Endodermal cell (in vitro differentiated cells): ENCODE measurements at regions not wholly inside any gene's neighbourhood (a gene's known extent, or its start where the extent isn't known, plus 50 kb on each side); places are given as distances from the start of the nearest gene placed in this dataset.

Source experiments
- DNase-seq: peaks from one replicate; pipeline ENCODE4 v3.0.0-alpha.2; 2017
- H3K27ac ChIP-seq: 2 replicates; pipeline ENCODE4 v1.5.1; 2013; ENCODE audit warnings: mild to moderate bottlenecking, low read depth, low read length, moderate library complexity
- H3K27me3 ChIP-seq: 2 replicates; pipeline ENCODE4 v1.6.1; 2013; ENCODE audit warnings: mild to moderate bottlenecking, low read length, moderate library complexity; ENCODE audit not compliant: insufficient read depth, control insufficient read depth, poor library complexity, severe bottlenecking
- H3K36me3 ChIP-seq: 2 replicates; pipeline ENCODE4 v1.7.0; 2013; ENCODE audit warnings: mild to moderate bottlenecking, low read length, moderate library complexity; ENCODE audit not compliant: control insufficient read depth, insufficient read depth
- H3K4me1 ChIP-seq: one replicate; pipeline ENCODE4 v1.7.0; 2013; ENCODE audit warnings: low read length; ENCODE audit not compliant: control insufficient read depth, insufficient read depth
- H3K4me3 ChIP-seq: 2 replicates; pipeline ENCODE4 v1.5.1; 2013; ENCODE audit warnings: mild to moderate bottlenecking, low read length, moderate library complexity
- H3K9ac ChIP-seq: 2 replicates; pipeline ENCODE4 v1.6.1; 2013; ENCODE audit warnings: mild to moderate bottlenecking, low read length, moderate library complexity; ENCODE audit not compliant: poor library complexity, severe bottlenecking; ENCODE audit errors: extremely low read depth
- H3K9me3 ChIP-seq: 2 replicates; pipeline ENCODE4 v1.6.1; 2013; ENCODE audit warnings: mild to moderate bottlenecking, low read length, moderate library complexity; ENCODE audit not compliant: control insufficient read depth
- H3K27ac Mint-ChIP-seq: 2 replicates; pipeline ENCODE4 v1.8.0; 2020; ENCODE audit warnings: mixed read lengths
- H3K27me3 Mint-ChIP-seq: 2 replicates; pipeline ENCODE4 v1.8.0; 2021; ENCODE audit warnings: mild to moderate bottlenecking, mixed read lengths; ENCODE audit not compliant: insufficient read depth
- H3K36me3 Mint-ChIP-seq: 2 replicates; pipeline ENCODE4 v1.8.0; 2020; ENCODE audit warnings: low read depth, mixed read lengths
- H3K4me1 Mint-ChIP-seq: 2 replicates; pipeline ENCODE4 v1.8.0; 2020; ENCODE audit warnings: mixed read lengths
- H3K4me3 Mint-ChIP-seq: 2 replicates; pipeline ENCODE4 v1.8.0; 2020; ENCODE audit warnings: mild to moderate bottlenecking, moderate library complexity, mixed read lengths
- H3K9me3 Mint-ChIP-seq: 2 replicates; pipeline ENCODE4 v1.8.0; 2020; ENCODE audit warnings: mild to moderate bottlenecking, mixed read lengths
- WGBS, 2 experiments: methylation state at CpG; one replicate each; pipeline versions ENCODE4 v1.1.5 to v1.1.7; 2013; ENCODE audit warnings: missing lambda C conversion rate in 2 of 2, mixed read lengths in 1 of 2; ENCODE audit not compliant: insufficient coverage in 1 of 2, insufficient read length in 1 of 2; 5-methylcytosine and 5-hydroxymethylcytosine counted together
- TF ChIP-seq, protein P1 (sequence below): fragments of 200-600 bp; sonication (generic); conservative IDR thresholded peaks from 2 replicates; pipeline ENCODE4 v1.5.0; 2021; ENCODE audit warnings: antibody characterized with exemption, mild to moderate bottlenecking

DNA sequence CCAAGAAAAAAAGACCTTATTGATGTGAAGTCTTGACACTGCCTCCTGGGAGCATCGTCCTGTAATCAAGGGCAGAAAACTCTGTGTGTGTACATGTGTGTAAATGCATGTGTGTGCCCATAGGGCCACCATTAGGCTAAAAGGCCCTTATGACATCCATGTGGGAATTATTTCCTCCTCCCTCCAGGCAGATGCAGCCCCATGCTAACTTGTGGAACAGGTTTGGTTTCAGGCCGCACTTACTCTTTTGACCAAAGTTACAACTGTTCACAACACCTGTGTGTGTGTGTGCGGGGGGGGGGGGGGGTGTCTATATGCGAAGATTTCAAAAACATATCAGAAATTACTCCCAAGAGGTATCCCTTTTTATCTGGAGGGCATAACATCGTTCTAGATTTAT, 87.4 kb upstream of the SLC14A2 start:
- H3K36me3 ChIP-seq = no peaks in the 10 kb centered on the region
- H3K4me3 ChIP-seq = no peak overlapping the region
- peaks cover 2% of the 10 kb centered on the region for H3K27me3 Mint-ChIP-seq
- no peak for DNase-seq
- H3K4me1 ChIP-seq = no peaks in the 10 kb centered on the region
- no peak overlapping the region for H3K27ac Mint-ChIP-seq
- no peaks in the 10 kb centered on the region for H3K9me3 ChIP-seq
- no peaks in the 10 kb centered on the region for H3K27me3 ChIP-seq
- no peak overlapping the region for H3K9ac ChIP-seq
- H3K9me3 Mint-ChIP-seq = peaks cover 6% of the 10 kb centered on the region
- peaks cover 2% of the 10 kb centered on the region for H3K36me3 Mint-ChIP-seq
- no peak overlapping the region for H3K27ac ChIP-seq
- WGBS, 2 experiments = 93 to 100% methylated on average over 1 to 2 of the region's 5 CpGs
- H3K4me1 Mint-ChIP-seq = no peaks in the 10 kb centered on the region
- TF ChIP-seq, protein P1, sequence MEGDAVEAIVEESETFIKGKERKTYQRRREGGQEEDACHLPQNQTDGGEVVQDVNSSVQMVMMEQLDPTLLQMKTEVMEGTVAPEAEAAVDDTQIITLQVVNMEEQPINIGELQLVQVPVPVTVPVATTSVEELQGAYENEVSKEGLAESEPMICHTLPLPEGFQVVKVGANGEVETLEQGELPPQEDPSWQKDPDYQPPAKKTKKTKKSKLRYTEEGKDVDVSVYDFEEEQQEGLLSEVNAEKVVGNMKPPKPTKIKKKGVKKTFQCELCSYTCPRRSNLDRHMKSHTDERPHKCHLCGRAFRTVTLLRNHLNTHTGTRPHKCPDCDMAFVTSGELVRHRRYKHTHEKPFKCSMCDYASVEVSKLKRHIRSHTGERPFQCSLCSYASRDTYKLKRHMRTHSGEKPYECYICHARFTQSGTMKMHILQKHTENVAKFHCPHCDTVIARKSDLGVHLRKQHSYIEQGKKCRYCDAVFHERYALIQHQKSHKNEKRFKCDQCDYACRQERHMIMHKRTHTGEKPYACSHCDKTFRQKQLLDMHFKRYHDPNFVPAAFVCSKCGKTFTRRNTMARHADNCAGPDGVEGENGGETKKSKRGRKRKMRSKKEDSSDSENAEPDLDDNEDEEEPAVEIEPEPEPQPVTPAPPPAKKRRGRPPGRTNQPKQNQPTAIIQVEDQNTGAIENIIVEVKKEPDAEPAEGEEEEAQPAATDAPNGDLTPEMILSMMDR = no peak
- no peak overlapping the region for H3K4me3 Mint-ChIP-seq

- no peaks in the 10 kb centered on the region for H3K9me3 ChIP-seq
- peaks cover 2% of the 10 kb centered on the region for H3K27me3 Mint-ChIP-seq
- TF ChIP-seq, protein P1 = no peak
- H3K4me3 Mint-ChIP-seq = no peak overlapping the region
- H3K27ac Mint-ChIP-seq = no peak overlapping the region
- no peak for DNase-seq
- H3K4me1 Mint-ChIP-seq = peaks cover 3% of the 10 kb centered on the region
- H3K27me3 ChIP-seq = no peaks in the 10 kb centered on the region
- no peak overlapping the region for H3K9ac ChIP-seq
- no peak overlapping the region for H3K27ac ChIP-seq
- 80 to 92% methylated on average over 1 to 2 of the region's 2 CpGs for WGBS, 2 experiments
- H3K36me3 ChIP-seq = no peaks in the 10 kb centered on the region
- H3K4me1 ChIP-seq = no peaks in the 10 kb centered on the region
- H3K36me3 Mint-ChIP-seq = peaks cover 2% of the 10 kb centered on the region
- peaks cover 6% of the 10 kb centered on the region for H3K9me3 Mint-ChIP-seq
- no peak overlapping the region for H3K4me3 ChIP-seq
Observed at GRCh38 chr18:45528712-45529336, 86.5 kb upstream of the SLC14A2 start.

GRCh38 chr18:45538444-45538843, 76.8 kb upstream of the SLC14A2 start:
- H3K9me3 Mint-ChIP-seq = no peaks in the 10 kb centered on the region
- H3K4me1 ChIP-seq = no peaks in the 10 kb centered on the region
- DNase-seq = no peak
- H3K27me3 ChIP-seq = no peaks in the 10 kb centered on the region
- no peak overlapping the region for H3K4me3 ChIP-seq
- no peaks in the 10 kb centered on the region for H3K27me3 Mint-ChIP-seq
- no peak overlapping the region for H3K4me3 Mint-ChIP-seq
- no peaks in the 10 kb centered on the region for H3K36me3 ChIP-seq
- TF ChIP-seq, protein P1 = no peak
- H3K9me3 ChIP-seq = no peaks in the 10 kb centered on the region
- H3K27ac ChIP-seq = no peak overlapping the region
- no peaks in the 10 kb centered on the region for H3K36me3 Mint-ChIP-seq
- peaks cover 10% of the 10 kb centered on the region for H3K4me1 Mint-ChIP-seq
- no peak overlapping the region for H3K9ac ChIP-seq
- WGBS, 2 experiments = 80 to 94% methylated on average over 1 to 2 of the region's 2 CpGs
- H3K27ac Mint-ChIP-seq = no peak overlapping the region
